HG02623 (cell line): ENCODE measurements at regions not wholly inside any gene's neighbourhood (a gene's known extent, or its start where the extent isn't known, plus 50 kb on each side); places are given as distances from the start of the nearest gene placed in this dataset.
"Not testable (repeated sequence)": the region's sequence is repeated elsewhere in the genome, so short reads cannot be mapped to it uniquely, and the experiment has no call there.

Experiments used
- ATAC-seq: cut with Tn5 transposase; IDR thresholded peaks from one replicate; pipeline ENCODE4 v1.9.1; 2021; ENCODE audit warnings: moderate library complexity; ENCODE audit not compliant: unreplicated experiment

- not testable (repeated sequence) for ATAC-seq
These were observed 60.8 kb upstream of the GTF3A start for GRCh38 chr13:27363637-27364036.

- ATAC-seq: no peak
These were observed 56.8 kb upstream of the GTF3A start for GRCh38 chr13:27367570-27367969.

- no peak for ATAC-seq
These were observed 54.0 kb upstream of the GTF3A start for GRCh38 chr13:27370305-27370872.

- ATAC-seq: no peak
These were observed 52.5 kb upstream of the GTF3A start for GRCh38 chr13:27371932-27372331.

- no peak for ATAC-seq
These were observed 51.5 kb upstream of the GTF3A start for GRCh38 chr13:27372896-27373295.

GRCh38 chr13:27374126-27374613, 50.2 kb upstream of the GTF3A start:
- no peak for ATAC-seq
